H1 (cell line): ENCODE measurements at regions not wholly inside any gene's neighbourhood (a gene's known extent, or its start where the extent isn't known, plus 50 kb on each side); places are given as distances from the start of the nearest gene placed in this dataset.

Experiments
- CTCF ChIA-PET: fragments of 300-600 bp; sonication (Branson Sonifier 250); formaldehyde crosslinking; loops from one replicate; lab custom pipeline; 2021; ENCODE audit not compliant: partially characterized antibody; lab: Charles Lee
- POLR2A ChIA-PET: fragments of 300-600 bp; sonication (Branson Sonifier 250); formaldehyde crosslinking; loops from one replicate; lab custom pipeline; 2021; ENCODE audit warnings: inconsistent platforms; ENCODE audit not compliant: partially characterized antibody; lab: Charles Lee
- DNase-seq, 2 experiments: peaks; one replicate each; pipeline versions ENCODE4 v3.0.0 to v3.0.0-alpha.2; 2010 to 2022; ENCODE audit warnings: low spot score in 2 of 2, low read depth in 1 of 2, mixed read lengths in 1 of 2
- FAIRE-seq: peaks from 2 replicates; lab custom pipeline; 2011; peaks lifted over from hg19 to GRCh38; lab: Jason Lieb, UNC
- H2AFZ ChIP-seq: 2 replicates; pipeline ENCODE4 v1.8.1; 2012; ENCODE audit warnings: low read length, inconsistent platforms
- H2AK5ac ChIP-seq: 2 replicates; pipeline ENCODE4 v1.6.1; 2013; ENCODE audit warnings: low read depth, low read length
- H2BK120ac ChIP-seq: replicated peaks from 2 replicates; pipeline ENCODE3; 2013; ENCODE audit warnings: low read depth, low read length, inconsistent platforms
- H2BK12ac ChIP-seq: 2 replicates; pipeline ENCODE4 v1.6.1; 2013; ENCODE audit warnings: low read depth, low read length
- H2BK15ac ChIP-seq: 2 replicates; pipeline ENCODE4 v1.6.1; 2013; ENCODE audit warnings: low read length
- H2BK20ac ChIP-seq: 2 replicates; pipeline ENCODE4 v1.6.1; 2013; ENCODE audit warnings: low read length
- H2BK5ac ChIP-seq: 2 replicates; pipeline ENCODE4 v1.6.1; 2013; ENCODE audit warnings: low read depth, low read length
- H3K14ac ChIP-seq: 2 replicates; pipeline ENCODE4 v1.6.1; 2013; ENCODE audit warnings: inconsistent platforms; ENCODE audit not compliant: insufficient read length
- H3K18ac ChIP-seq: 2 replicates; pipeline ENCODE4 v1.6.1; 2013; ENCODE audit warnings: low read length; ENCODE audit errors: extremely low read depth
- H3K23ac ChIP-seq: 2 replicates; pipeline ENCODE4 v1.6.1; 2013; ENCODE audit warnings: inconsistent platforms; ENCODE audit not compliant: insufficient read length
- H3K23me2 ChIP-seq: 2 replicates; pipeline ENCODE4 v1.6.1; 2013; ENCODE audit warnings: low read depth, low read length
- H3K27ac ChIP-seq: 2 replicates; pipeline ENCODE4 v1.6.1; 2011; ENCODE audit warnings: low read depth, low read length, inconsistent platforms
- H3K27me3 ChIP-seq, 4 experiments: replicated peaks in 1 of 4; 1 replicate in 1 of 4; 2 replicates in 3 of 4; pipeline versions ENCODE4 v1.6.1 to v1.8.1; 2011 to 2013; ENCODE audit warnings: low read length in 3 of 4, mild to moderate bottlenecking in 3 of 4, inconsistent platforms in 2 of 4, mixed read lengths in 2 of 4, moderate library complexity in 1 of 4; ENCODE audit not compliant: control insufficient read depth in 3 of 4, insufficient read depth in 3 of 4; ENCODE audit errors: extremely low read depth in 1 of 4
- H3K36me3 ChIP-seq, 4 experiments: 2 replicates each; pipeline versions ENCODE4 v1.6.1 to v1.8.1; 2011 to 2013; ENCODE audit warnings: mild to moderate bottlenecking in 4 of 4, low read length in 3 of 4, moderate library complexity in 2 of 4, control low read depth in 1 of 4, inconsistent platforms in 1 of 4; ENCODE audit not compliant: insufficient read depth in 4 of 4, control insufficient read depth in 2 of 4
- H3K4ac ChIP-seq: replicated peaks from 2 replicates; pipeline ENCODE3; 2013; ENCODE audit warnings: low read length, low read depth, mixed read lengths, inconsistent platforms; ENCODE audit not compliant: insufficient read length
- H3K4me1 ChIP-seq, 4 experiments: replicated peaks in 1 of 4; 1 replicate in 1 of 4; 2 replicates in 3 of 4; pipeline versions ENCODE4 v1.6.1 to v1.8.1; 2011 to 2013; ENCODE audit warnings: low read length in 3 of 4, inconsistent platforms in 2 of 4, mixed read lengths in 1 of 4; ENCODE audit not compliant: insufficient read depth in 4 of 4, control insufficient read depth in 3 of 4
- H3K4me2 ChIP-seq, 2 experiments: 2 replicates each; pipeline versions ENCODE4 v1.6.1 to v1.8.1; 2011 to 2013; ENCODE audit warnings: low read depth in 2 of 2, low read length in 2 of 2, control low read depth in 1 of 2, inconsistent platforms in 1 of 2, mild to moderate bottlenecking in 1 of 2; ENCODE audit not compliant: insufficient read depth in 1 of 2
- H3K4me3 ChIP-seq, 4 experiments: fragments of 200-600, 300-600 bp in 1 of 4; sonication (generic), shearing (Covaris generic), sonication (Bioruptor Twin) in 1 of 4; 2 replicates each; pipeline versions ENCODE4 v1.5.1 to v1.8.1; 2011 to 2016; ENCODE audit warnings: low read length in 4 of 4, low read depth in 3 of 4, control low read depth in 2 of 4, inconsistent platforms in 2 of 4, mild to moderate bottlenecking in 2 of 4, mixed read lengths in 1 of 4, moderate library complexity in 1 of 4; ENCODE audit not compliant: insufficient read depth in 2 of 4; ENCODE audit errors: extremely low read depth in 1 of 4
- H3K56ac ChIP-seq: replicated peaks from 2 replicates; pipeline ENCODE3; 2013; ENCODE audit warnings: low read depth, mild to moderate bottlenecking, mixed read lengths, low read length, inconsistent platforms; ENCODE audit not compliant: insufficient read length
- H3K79me1 ChIP-seq: 2 replicates; pipeline ENCODE4 v1.6.1; 2013; ENCODE audit warnings: low read depth, low read length, control low read depth
- H3K79me2 ChIP-seq, 2 experiments: 2 replicates each; pipeline versions ENCODE4 v1.6.1 to v1.8.1; 2012 to 2013; ENCODE audit warnings: low read length in 2 of 2, mild to moderate bottlenecking in 2 of 2, inconsistent platforms in 1 of 2; ENCODE audit not compliant: insufficient read depth in 2 of 2, control insufficient read depth in 1 of 2
- H3K9ac ChIP-seq, 4 experiments: replicated peaks in 1 of 4; 1 replicate in 1 of 4; 2 replicates in 3 of 4; pipeline versions ENCODE4 v1.6.1 to v1.8.1; 2011 to 2013; ENCODE audit warnings: low read depth in 3 of 4, low read length in 3 of 4, control low read depth in 2 of 4, mild to moderate bottlenecking in 2 of 4, moderate library complexity in 2 of 4, inconsistent platforms in 1 of 4; ENCODE audit errors: extremely low read depth in 1 of 4
- H3K9me3 ChIP-seq, 2 experiments: 2 replicates each; pipeline versions ENCODE4 v1.6.1 to v1.8.1; 2012 to 2013; ENCODE audit warnings: mild to moderate bottlenecking in 2 of 2, moderate library complexity in 2 of 2, control low read depth in 1 of 2, inconsistent platforms in 1 of 2, low read depth in 1 of 2, low read length in 1 of 2, mixed read lengths in 1 of 2; ENCODE audit not compliant: insufficient read depth in 2 of 2
- H4K20me1 ChIP-seq, 2 experiments: replicated peaks in 1 of 2; 2 replicates each; pipeline versions ENCODE3 to v1.8.1; 2011 to 2013; ENCODE audit warnings: inconsistent platforms in 2 of 2, low read length in 2 of 2, mild to moderate bottlenecking in 1 of 2; ENCODE audit not compliant: insufficient read depth in 2 of 2, control insufficient read depth in 1 of 2
- H4K5ac ChIP-seq: 2 replicates; pipeline ENCODE4 v1.6.1; 2013; ENCODE audit warnings: low read length, low read depth, mixed read lengths, inconsistent platforms; ENCODE audit not compliant: insufficient read length
- H4K8ac ChIP-seq: 2 replicates; pipeline ENCODE4 v1.8.0; 2013; ENCODE audit warnings: mild to moderate bottlenecking, moderate library complexity, low read length, inconsistent platforms; ENCODE audit not compliant: insufficient read depth; ENCODE audit errors: extremely low read depth
- H4K91ac ChIP-seq: replicated peaks from 2 replicates; pipeline ENCODE3; 2013; ENCODE audit warnings: low read length, mixed read lengths, inconsistent platforms; ENCODE audit not compliant: insufficient read length
- CBX8 ChIP-seq: fragments of 300-800, 300-1000 bp; sonication (generic); IDR thresholded peaks from 2 replicates; pipeline ENCODE4 v1.7.1; 2016; ENCODE audit warnings: low read depth, low read length, borderline replicate concordance
- CHD2 ChIP-seq: IDR thresholded peaks from 2 replicates; pipeline ENCODE4 v1.6.1; 2012; ENCODE audit warnings: low read length, improper control_type of control experiment
- GABPA ChIP-seq: IDR thresholded peaks from 2 replicates; pipeline ENCODE4 v1.6.1; 2011; ENCODE audit warnings: mild to moderate bottlenecking, low read length, moderate library complexity, borderline replicate concordance; ENCODE audit not compliant: insufficient read depth
- POLR2A ChIP-seq, 2 experiments: IDR thresholded peaks; 1 replicate in 1 of 2; 2 replicates in 1 of 2; pipeline ENCODE4 v1.6.1; 2011; ENCODE audit warnings: low read depth in 2 of 2, low read length in 2 of 2, mild to moderate bottlenecking in 2 of 2; ENCODE audit errors: control extremely low read depth in 1 of 2
- RBBP5 ChIP-seq: IDR thresholded peaks from 2 replicates; pipeline ENCODE4 v1.7.1; 2012; ENCODE audit warnings: low read depth, mild to moderate bottlenecking, inconsistent platforms, low read length, moderate library complexity, borderline replicate concordance
- SIN3A ChIP-seq, 2 experiments: IDR thresholded peaks in 1 of 2; conservative IDR thresholded peaks in 1 of 2; 2 replicates each; pipeline ENCODE4 v1.6.1; 2011 to 2012; ENCODE audit warnings: low read length in 2 of 2, improper control_type of control experiment in 1 of 2, low read depth in 1 of 2, mild to moderate bottlenecking in 1 of 2
- SUZ12 ChIP-seq: fragments of 200-600 bp; sonication (generic); IDR thresholded peaks from 2 replicates; pipeline ENCODE4 v1.6.1; 2012; ENCODE audit warnings: mild to moderate bottlenecking, inconsistent platforms, low read length, moderate library complexity, mixed read lengths
- WGBS, 2 experiments: shearing (Covaris generic) in 1 of 2; methylation state at CpG; one replicate each; pipeline versions ENCODE4 v1.1.6 to v1.1.7; 2013 to 2015; ENCODE audit warnings: low lambda C conversion rate in 2 of 2, mixed read lengths in 2 of 2, inconsistent platforms in 1 of 2, low coverage in 1 of 2, missing lambda C conversion rate in 1 of 2; ENCODE audit not compliant: insufficient replicate concordance in 2 of 2, insufficient coverage in 1 of 2, insufficient read length in 1 of 2; ENCODE audit errors: extremely low coverage in 1 of 2, missing lambda C conversion rate in 1 of 2; 5-methylcytosine and 5-hydroxymethylcytosine counted together

DNA sequence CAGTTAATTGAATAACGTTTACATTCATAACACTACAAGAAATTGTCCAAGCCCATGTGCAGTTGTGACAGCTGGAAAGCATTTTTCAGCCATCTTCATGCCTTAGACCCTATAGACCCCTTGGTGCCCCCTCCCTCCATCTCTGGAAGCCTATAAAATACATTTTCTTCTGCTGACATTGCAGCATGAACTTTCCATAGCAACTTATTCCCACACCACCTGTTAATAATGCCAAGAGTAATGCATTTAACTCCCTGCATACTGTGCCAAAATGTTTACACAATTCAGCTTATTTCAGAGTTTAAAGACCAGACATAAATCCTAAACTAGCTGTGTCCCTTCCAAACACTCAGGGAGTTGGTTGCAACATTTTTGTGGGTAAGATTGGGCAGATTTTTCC is 143.0 kb upstream of the ARHGAP20 start:
- H2BK12ac ChIP-seq, result no peak overlapping the region
- no peak overlapping the region for H2AFZ ChIP-seq
- H3K14ac ChIP-seq, result no peak overlapping the region
- H4K8ac ChIP-seq, result no peak overlapping the region
- no peaks in the 10 kb centered on the region for H3K79me1 ChIP-seq
- H2BK20ac ChIP-seq, result no peak overlapping the region
- no peaks in the 10 kb centered on the region for H3K9me3 ChIP-seq
- POLR2A ChIA-PET, result no interaction called here
- no peak overlapping the region for H4K91ac ChIP-seq
- no peak overlapping the region for H2BK120ac ChIP-seq
- no peaks in the 10 kb centered on the region for H3K4me1 ChIP-seq
- no peaks in the 10 kb centered on the region for H3K23me2 ChIP-seq
- H4K5ac ChIP-seq, result no peak overlapping the region
- WGBS, 2 experiments, result 94% methylated on average over 1 of the region's 1 CpG; no CpG with 5 or more reads in 1 of the 2 experiments
- H3K27me3 ChIP-seq, result no peaks in the 10 kb centered on the region
- H3K4me3 ChIP-seq, result no peak overlapping the region
- DNase-seq (no peak), FAIRE-seq (no peak)
- H3K79me2 ChIP-seq, result no peaks in the 10 kb centered on the region
- H3K4ac ChIP-seq, result no peak overlapping the region
- H3K9ac ChIP-seq, result no peak overlapping the region
- H4K20me1 ChIP-seq, result no peaks in the 10 kb centered on the region
- no peaks in the 10 kb centered on the region for H3K36me3 ChIP-seq
- H3K18ac ChIP-seq, result no peak overlapping the region
- H3K56ac ChIP-seq, result no peak overlapping the region
- H2AK5ac ChIP-seq, result no peak overlapping the region
- H3K4me2 ChIP-seq, result no peak overlapping the region
- H3K23ac ChIP-seq, result no peak overlapping the region
- no peak for TF ChIP-seq CHD2
- no peak for TF ChIP-seq GABPA
- no peak for TF ChIP-seq POLR2A (IDR thresholded peaks at IDR 0.05; ENCODE audit: control extremely low read depth in 1 of 2, low read depth in 2 of 2, low read length in 2 of 2)
- TF ChIP-seq CBX8, result no peak
- no peak for TF ChIP-seq SUZ12
- TF ChIP-seq RBBP5, result no peak
- TF ChIP-seq SIN3A (conservative IDR thresholded peaks at IDR 0.05 in 1 of 2, IDR thresholded peaks at IDR 0.05 in 1 of 2; ENCODE audit: low read depth in 1 of 2, low read length in 2 of 2), result no peak
- CTCF ChIA-PET, result no interaction called here
- no peak overlapping the region for H2BK15ac ChIP-seq
- no peak overlapping the region for H2BK5ac ChIP-seq
- no peak overlapping the region for H3K27ac ChIP-seq
